ENCODE measurements at regions not wholly inside any gene's neighbourhood (a gene's known extent, or its start where the extent isn't known, plus 50 kb on each side); places are given as distances from the start of the nearest gene placed in this dataset.

GRCh38 chr4:186887291-186887700 is 163.6 kb upstream of the FAT1 start:
- TF ChIP-seq, protein P1, sequence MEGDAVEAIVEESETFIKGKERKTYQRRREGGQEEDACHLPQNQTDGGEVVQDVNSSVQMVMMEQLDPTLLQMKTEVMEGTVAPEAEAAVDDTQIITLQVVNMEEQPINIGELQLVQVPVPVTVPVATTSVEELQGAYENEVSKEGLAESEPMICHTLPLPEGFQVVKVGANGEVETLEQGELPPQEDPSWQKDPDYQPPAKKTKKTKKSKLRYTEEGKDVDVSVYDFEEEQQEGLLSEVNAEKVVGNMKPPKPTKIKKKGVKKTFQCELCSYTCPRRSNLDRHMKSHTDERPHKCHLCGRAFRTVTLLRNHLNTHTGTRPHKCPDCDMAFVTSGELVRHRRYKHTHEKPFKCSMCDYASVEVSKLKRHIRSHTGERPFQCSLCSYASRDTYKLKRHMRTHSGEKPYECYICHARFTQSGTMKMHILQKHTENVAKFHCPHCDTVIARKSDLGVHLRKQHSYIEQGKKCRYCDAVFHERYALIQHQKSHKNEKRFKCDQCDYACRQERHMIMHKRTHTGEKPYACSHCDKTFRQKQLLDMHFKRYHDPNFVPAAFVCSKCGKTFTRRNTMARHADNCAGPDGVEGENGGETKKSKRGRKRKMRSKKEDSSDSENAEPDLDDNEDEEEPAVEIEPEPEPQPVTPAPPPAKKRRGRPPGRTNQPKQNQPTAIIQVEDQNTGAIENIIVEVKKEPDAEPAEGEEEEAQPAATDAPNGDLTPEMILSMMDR (conservative IDR thresholded peaks at IDR 0.05 in 1 of 2, IDR thresholded peaks at IDR 0.05 in 1 of 2; ENCODE audit: extremely low read depth in 1 of 2, insufficient read depth in 1 of 2, low read depth in 1 of 2, low read length in 2 of 2) = no peak
- no peak for TF ChIP-seq EZH2 (IDR thresholded peaks at IDR 0.05; ENCODE audit: borderline replicate concordance, low read length)

Measured in mammary epithelial cell (primary cell).